GM13977 (cell line): ENCODE measurements at regions not wholly inside any gene's neighbourhood (a gene's known extent, or its start where the extent isn't known, plus 50 kb on each side); places are given as distances from the start of the nearest gene placed in this dataset.

Source experiments
- DNase-seq: peaks from one replicate; pipeline ENCODE4 v3.0.0; 2012; ENCODE audit warnings: low spot score
- CTCF ChIP-seq: IDR thresholded peaks from 2 replicates; pipeline ENCODE4 v1.5.1; 2012; ENCODE audit warnings: mild to moderate bottlenecking, control low read depth; ENCODE audit not compliant: insufficient read depth; ENCODE audit errors: extremely low read depth, missing control alignments
- in situ Hi-C: fragments of 300-500 bp; cut with MboI; formaldehyde crosslinking; loops from one replicate; pipeline ENCODE4 v1.12.0; 2022; ENCODE audit warnings: low sequenced_read_pairs, low pct_unique_long_range_greater_than_20kb, mixed read lengths, inconsistent platforms; ENCODE audit not compliant: unreplicated experiment

- DNase-seq, result no peak
- no peak for TF ChIP-seq CTCF
- in situ Hi-C loops, result no loop called here
Measured at GRCh38 chr5:9954869-9955268, 294.8 kb downstream of the ATPSCKMT start.

DNA sequence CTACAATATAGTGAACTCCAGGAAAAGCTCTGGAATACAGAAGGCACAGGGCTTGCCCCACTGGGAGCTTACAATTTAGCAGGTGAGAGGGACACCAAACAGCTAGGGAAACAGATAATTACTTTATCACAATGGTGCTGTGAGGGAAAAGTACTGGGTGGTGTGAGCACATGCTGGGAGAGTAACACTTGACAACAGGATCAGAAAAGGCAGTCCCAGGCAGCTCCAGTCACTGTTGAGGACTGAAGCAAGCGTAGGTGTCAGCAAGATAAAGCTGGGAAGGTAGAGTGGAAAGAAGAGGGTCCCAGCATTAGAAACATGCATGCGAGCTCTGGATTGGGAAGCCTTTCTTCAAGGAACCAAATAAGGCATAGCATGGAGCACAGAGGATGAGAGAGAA, 296.0 kb downstream of the ATPSCKMT start:
- no peak for DNase-seq
- no peak for TF ChIP-seq CTCF
- in situ Hi-C loops, result no loop called here

- in situ Hi-C loops, result no loop called here
- DNase-seq, result no peak
- no peak for TF ChIP-seq CTCF
Measured at GRCh38 chr5:9951865-9952516, 297.7 kb downstream of the ATPSCKMT start.

- DNase-seq, result no peak
- no peak for TF ChIP-seq CTCF
- in situ Hi-C loops, result no loop called here
Measured at GRCh38 chr5:9947944-9948343, 301.7 kb downstream of the ATPSCKMT start.

- in situ Hi-C loops, result no loop called here
- no peak for TF ChIP-seq CTCF
- DNase-seq, result no peak
Measured at GRCh38 chr5:9947225-9947714, 302.4 kb downstream of the ATPSCKMT start.

DNA sequence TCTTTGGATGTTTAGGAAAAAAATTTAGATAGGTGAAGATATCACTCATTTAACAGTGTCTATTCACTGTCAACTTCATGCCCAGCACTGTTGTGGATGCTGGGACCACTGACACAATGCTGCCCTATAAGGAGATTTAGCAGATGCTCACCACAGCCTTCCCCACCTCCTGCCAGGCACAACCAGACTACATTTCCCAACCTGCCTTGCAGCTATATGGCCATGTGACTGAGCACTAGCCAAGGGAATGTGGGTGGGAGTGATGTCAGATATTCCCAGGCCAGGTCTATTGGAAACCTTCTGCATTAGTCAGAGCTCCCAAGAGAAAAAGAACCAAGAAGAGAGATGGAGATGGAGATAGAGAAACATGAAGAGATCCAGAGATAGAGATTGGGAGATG, 302.6 kb upstream of the TAS2R1 start:
- in situ Hi-C loops, result no loop called here
- DNase-seq, result no peak
- no peak for TF ChIP-seq CTCF
